ENCODE measurements at regions not wholly inside any gene's neighbourhood (a gene's known extent, or its start where the extent isn't known, plus 50 kb on each side); places are given as distances from the start of the nearest gene placed in this dataset.

- no peaks in the 10 kb centered on the region for H3K36me3 ChIP-seq (ENCODE audit: insufficient read depth, low read length)
- H3F3A ChIP-seq (ENCODE audit: insufficient read depth, low read length), result no peaks in the 10 kb centered on the region
- H3K27ac ChIP-seq (ENCODE audit: low read depth, low read length, poor library complexity, severe bottlenecking), result no peak overlapping the region
- no peak overlapping the region for H2AFZ ChIP-seq (ENCODE audit: low read length)
- H4K20me1 ChIP-seq (ENCODE audit: insufficient read depth, low read length), result no peaks in the 10 kb centered on the region
- H3K9me2 ChIP-seq (ENCODE audit: low read depth, low read length), result no peaks in the 10 kb centered on the region
- H3K4me1 ChIP-seq (ENCODE audit: insufficient read depth, low read length, severe bottlenecking), result no peaks in the 10 kb centered on the region
- H3K9ac ChIP-seq (ENCODE audit: low read length), result no peak overlapping the region
- no peaks in the 10 kb centered on the region for H3K9me3 ChIP-seq (ENCODE audit: low read length)
- H3K4me3 ChIP-seq (ENCODE audit: low read depth, low read length, poor library complexity, severe bottlenecking), result no peak overlapping the region
- no peak for TF ChIP-seq EZH2 (IDR thresholded peaks at IDR 0.05; ENCODE audit: borderline replicate concordance, low read length)
- no peak for TF ChIP-seq CTCF (IDR thresholded peaks at IDR 0.05; ENCODE audit: low read length)
- H3K4me2 ChIP-seq (ENCODE audit: low read length), result no peak overlapping the region
- H3K27me3 ChIP-seq (ENCODE audit: insufficient read depth, low read length), result no peaks in the 10 kb centered on the region; the same call in 1 of the 2 replicates
- H3K79me2 ChIP-seq (ENCODE audit: insufficient read depth, low read length), result no peaks in the 10 kb centered on the region
Measured at GRCh38 chr1:112056354-112056753, 66.9 kb upstream of the KCND3 start.

- Histone ChIP-seq H3F3A (ENCODE audit: insufficient read depth, low read length) (no peaks in the 10 kb centered on the region), H3K27me3 (ENCODE audit: insufficient read depth, low read length) (no peaks in the 10 kb centered on the region; the same call in 1 of the 2 replicates), H3K9ac (ENCODE audit: low read length) (no peak overlapping the region), H3K79me2 (ENCODE audit: insufficient read depth, low read length) (no peaks in the 10 kb centered on the region), H2AFZ (ENCODE audit: low read length) (no peak overlapping the region), H3K9me3 (ENCODE audit: low read length) (no peaks in the 10 kb centered on the region), H3K27ac (ENCODE audit: low read depth, low read length, poor library complexity, severe bottlenecking) (no peak overlapping the region), H3K4me1 (ENCODE audit: insufficient read depth, low read length, severe bottlenecking) (no peaks in the 10 kb centered on the region), H3K4me2 (ENCODE audit: low read length) (no peak overlapping the region), H3K9me2 (ENCODE audit: low read depth, low read length) (no peaks in the 10 kb centered on the region), H4K20me1 (ENCODE audit: insufficient read depth, low read length) (no peaks in the 10 kb centered on the region), H3K36me3 (ENCODE audit: insufficient read depth, low read length) (no peaks in the 10 kb centered on the region), H3K4me3 (ENCODE audit: low read depth, low read length, poor library complexity, severe bottlenecking) (no peak overlapping the region)
- TF ChIP-seq CTCF (IDR thresholded peaks at IDR 0.05; ENCODE audit: low read length), result no peak
- TF ChIP-seq EZH2 (IDR thresholded peaks at IDR 0.05; ENCODE audit: borderline replicate concordance, low read length), result no peak
Measured at GRCh38 chr1:112057736-112058135, 68.3 kb upstream of the KCND3 start.

- no peaks in the 10 kb centered on the region for H3F3A ChIP-seq (ENCODE audit: insufficient read depth, low read length)
- no peaks in the 10 kb centered on the region for H4K20me1 ChIP-seq (ENCODE audit: insufficient read depth, low read length)
- no peak overlapping the region for H3K27ac ChIP-seq (ENCODE audit: low read depth, low read length, poor library complexity, severe bottlenecking)
- H3K9ac ChIP-seq (ENCODE audit: low read length), result no peak overlapping the region
- H3K9me2 ChIP-seq (ENCODE audit: low read depth, low read length), result no peaks in the 10 kb centered on the region
- H3K9me3 ChIP-seq (ENCODE audit: low read length), result no peaks in the 10 kb centered on the region
- H2AFZ ChIP-seq (ENCODE audit: low read length), result no peak overlapping the region
- TF ChIP-seq CTCF (IDR thresholded peaks at IDR 0.05; ENCODE audit: low read length) (no peak), EZH2 (IDR thresholded peaks at IDR 0.05; ENCODE audit: borderline replicate concordance, low read length) (no peak)
- no peak overlapping the region for H3K4me3 ChIP-seq (ENCODE audit: low read depth, low read length, poor library complexity, severe bottlenecking)
- H3K79me2 ChIP-seq (ENCODE audit: insufficient read depth, low read length), result no peaks in the 10 kb centered on the region
- H3K4me2 ChIP-seq (ENCODE audit: low read length), result no peak overlapping the region
- no peaks in the 10 kb centered on the region for H3K36me3 ChIP-seq (ENCODE audit: insufficient read depth, low read length)
- H3K4me1 ChIP-seq (ENCODE audit: insufficient read depth, low read length, severe bottlenecking), result no peaks in the 10 kb centered on the region
- no peaks in the 10 kb centered on the region; the same call in 1 of the 2 replicates for H3K27me3 ChIP-seq (ENCODE audit: insufficient read depth, low read length)
Measured at GRCh38 chr1:112058815-112059450, 69.5 kb upstream of the KCND3 start.
